HepG2 (cell line): ENCODE measurements at regions not wholly inside any gene's neighbourhood (a gene's known extent, or its start where the extent isn't known, plus 50 kb on each side); places are given as distances from the start of the nearest gene placed in this dataset.
A peak's percentile ranks its signal among the peaks of the same experiment; 100 is the strongest.

Experiments
- CEBPG ChIP-seq: IDR thresholded peaks from 2 replicates; pipeline ENCODE4 v1.6.1; 2016
- EP300 ChIP-seq, 3 experiments: sonication (generic) in 1 of 3; formaldehyde crosslinking in 1 of 3; IDR thresholded peaks; 2 replicates each; pipeline versions ENCODE4 v1.5.1 to v1.6.1; 2011 to 2020; ENCODE audit warnings: low read depth in 2 of 3, low read length in 2 of 3, borderline replicate concordance in 1 of 3, improper control_type of control experiment in 1 of 3, mild to moderate bottlenecking in 1 of 3, missing genetic modification reagents in 1 of 3, moderate library complexity in 1 of 3
- NCOA2 ChIP-seq: sonication (generic); formaldehyde crosslinking; IDR thresholded peaks from 2 replicates; pipeline ENCODE4 v1.8.0; 2022; ENCODE audit warnings: inconsistent platforms
- NR2F6 ChIP-seq, 2 experiments: IDR thresholded peaks; 2 replicates each; pipeline ENCODE4 v1.6.1; 2016; ENCODE audit warnings: antibody characterized with exemption in 1 of 2, mild to moderate bottlenecking in 1 of 2
- PITX1 ChIP-seq: sonication (generic); formaldehyde crosslinking; IDR thresholded peaks from 2 replicates; pipeline ENCODE4 v1.5.1; 2020; ENCODE audit warnings: mild to moderate bottlenecking, missing genetic modification reagents
- RERE ChIP-seq: IDR thresholded peaks from 2 replicates; pipeline ENCODE4 v1.6.1; 2016; ENCODE audit warnings: low read depth, missing genetic modification reagents, missing compliant biosample characterization
- SRSF9 ChIP-seq: fragments of 200-400 bp; formaldehyde crosslinking; IDR thresholded peaks from 2 replicates; pipeline ENCODE4 v1.6.1; 2018; ENCODE audit warnings: borderline replicate concordance, mild to moderate bottlenecking, low read depth, low read length; ENCODE audit not compliant: insufficient read depth, poor library complexity, severe bottlenecking
- TFDP1 ChIP-seq: IDR thresholded peaks from 2 replicates; pipeline ENCODE4 v1.6.1; 2016; ENCODE audit warnings: missing compliant biosample characterization, missing genetic modification reagents, borderline replicate concordance
- THAP9 ChIP-seq: sonication (generic); formaldehyde crosslinking; IDR thresholded peaks from 2 replicates; pipeline ENCODE4; 2020; ENCODE audit warnings: missing genetic modification reagents, mild to moderate bottlenecking, borderline replicate concordance
- U2AF1 ChIP-seq: fragments of 200-400 bp; formaldehyde crosslinking; optimal IDR thresholded peaks from 2 replicates; pipeline ENCODE3; 2017; ENCODE audit warnings: mild to moderate bottlenecking, low read depth, low read length
- ZIK1 ChIP-seq: sonication (generic); formaldehyde crosslinking; IDR thresholded peaks from 2 replicates; pipeline ENCODE4 v1.5.0; 2020; ENCODE audit warnings: mild to moderate bottlenecking, low read depth, missing genetic modification reagents, borderline replicate concordance
- ZNF256 ChIP-seq: sonication (generic); formaldehyde crosslinking; conservative IDR thresholded peaks from 2 replicates; pipeline ENCODE4 v1.4.0; 2020; ENCODE audit warnings: missing genetic modification reagents
- ZNF432 ChIP-seq: sonication (generic); formaldehyde crosslinking; IDR thresholded peaks from 2 replicates; pipeline ENCODE4 v1.5.0; 2020; ENCODE audit warnings: missing genetic modification reagents, mild to moderate bottlenecking, borderline replicate concordance
- ZNF574 ChIP-seq: sonication (generic); formaldehyde crosslinking; IDR thresholded peaks from 2 replicates; pipeline ENCODE4 v1.4.0; 2020; ENCODE audit warnings: missing genetic modification reagents
- ZNF792 ChIP-seq: IDR thresholded peaks from 2 replicates; pipeline ENCODE4 v1.6.1; 2016

- TF ChIP-seq ZNF256 (CRISPR knock-in tag) (no peak), ZNF792 (peak; percentile 92), EP300 (IDR thresholded peaks at IDR 0.05; ENCODE audit: low read depth in 2 of 2, low read length in 2 of 2) (peak; percentile 45 to 95; a peak in 2 of 4 replicates), EP300 (CRISPR knock-in tag; IDR thresholded peaks at IDR 0.05; ENCODE audit: borderline replicate concordance) (peak; percentile 94), ZNF432 (CRISPR knock-in tag) (no peak), ZIK1 (peak; percentile 76; the same call in 1 of the 2 replicates), SRSF9 (no peak), ZNF574 (CRISPR knock-in tag) (peak; percentile 81), RERE (peak; percentile 96), PITX1 (peak; percentile 100), TFDP1 (CRISPR knock-in tag) (peak; percentile 61; the same call in 1 of the 2 replicates), CEBPG (CRISPR knock-in tag) (peak; percentile 89), THAP9 (CRISPR knock-in tag) (no peak), U2AF1 (no peak), NR2F6 (IDR thresholded peaks at IDR 0.05) (peak; percentile 81), NR2F6 (CRISPR knock-in tag; IDR thresholded peaks at IDR 0.05) (peak; percentile 85), NCOA2 (peak; percentile 94)
These were observed 50.9 kb upstream of the FAM169A start (continued) for GRCh38 chr5:74916831-74917710.
